Natural killer cell (primary cell): ENCODE measurements at regions not wholly inside any gene's neighbourhood (a gene's known extent, or its start where the extent isn't known, plus 50 kb on each side); places are given as distances from the start of the nearest gene placed in this dataset.

Experiments
- ATAC-seq, 3 donors: fragments of 150-1000 bp in 2 of 3; fragments of 200-7000 bp in 1 of 3; cut with Tn5 transposase; 1 replicate in 1 of 3; 2 replicates in 2 of 3; pipeline ENCODE4 v1.10.0; 2021; ENCODE audit warnings: mild to moderate bottlenecking in 2 of 3, moderate library complexity in 2 of 3
- DNase-seq, 2 donors: peaks; one replicate each; pipeline versions ENCODE4 v3.0.0 to v3.0.0-alpha.2; 2013 to 2021; ENCODE audit warnings: mixed read lengths in 1 of 2
- H3K27ac ChIP-seq: one replicate; pipeline ENCODE4 v1.5.1; 2013; ENCODE audit warnings: mild to moderate bottlenecking, low read length
- H3K27me3 ChIP-seq: one replicate; pipeline ENCODE4 v1.6.1; 2013; ENCODE audit warnings: low read length; ENCODE audit not compliant: control insufficient read depth, insufficient read depth
- H3K36me3 ChIP-seq: one replicate; pipeline ENCODE4 v1.6.1; 2013; ENCODE audit warnings: low read length; ENCODE audit not compliant: control insufficient read depth, insufficient read depth
- H3K4me1 ChIP-seq: one replicate; pipeline ENCODE4 v1.6.1; 2013; ENCODE audit warnings: low read length; ENCODE audit not compliant: control insufficient read depth, insufficient read depth
- H3K4me3 ChIP-seq: one replicate; pipeline ENCODE4 v1.5.1; 2013; ENCODE audit warnings: low read length
- H3K9me3 ChIP-seq: one replicate; pipeline ENCODE4 v1.6.1; 2013; ENCODE audit warnings: low read length; ENCODE audit not compliant: control insufficient read depth, insufficient read depth
- H3K27ac Mint-ChIP-seq, 2 donors: one replicate each; pipeline ENCODE4 v1.8.0; 2022; ENCODE audit warnings: mild to moderate bottlenecking in 2 of 2, mixed read lengths in 2 of 2, moderate library complexity in 1 of 2
- H3K27me3 Mint-ChIP-seq, 2 donors: one replicate each; pipeline ENCODE4 v1.8.0; 2022; ENCODE audit warnings: low read depth in 2 of 2, mixed read lengths in 2 of 2
- H3K36me3 Mint-ChIP-seq: one replicate; pipeline ENCODE4 v1.8.0; 2022; ENCODE audit warnings: mixed read lengths
- H3K4me1 Mint-ChIP-seq, 2 donors: one replicate each; pipeline ENCODE4 v1.8.0; 2022; ENCODE audit warnings: mixed read lengths in 2 of 2
- H3K4me3 Mint-ChIP-seq: one replicate; pipeline ENCODE4 v1.8.0; 2022; ENCODE audit warnings: mild to moderate bottlenecking, moderate library complexity, mixed read lengths
- H3K9me3 Mint-ChIP-seq, 2 donors: one replicate each; pipeline ENCODE4 v1.8.0; 2022; ENCODE audit warnings: mixed read lengths in 2 of 2
- CTCF ChIP-seq: fragments of 200-600 bp; IDR thresholded peaks from one replicate; pipeline ENCODE4 v1.8.0; 2022; ENCODE audit warnings: antibody characterized with exemption
- WGBS: methylation state at CpG from one replicate; pipeline ENCODE4 v1.1.7; 2013; ENCODE audit warnings: missing lambda C conversion rate; ENCODE audit not compliant: insufficient coverage; 5-methylcytosine and 5-hydroxymethylcytosine counted together
- intact Hi-C: fragments of 100-400 bp; cut with micrococcal nuclease; formaldehyde crosslinking; loops from one replicate; pipeline ENCODE4 v1.14.2; 2022

- peaks cover 9% of the 10 kb centered on the region for H3K27me3 ChIP-seq
- peaks cover 3% of the 10 kb centered on the region for H3K4me1 ChIP-seq
- no peaks in the 10 kb centered on the region for H3K9me3 ChIP-seq
- ATAC-seq (no peak), DNase-seq (no peak)
- H3K4me3 ChIP-seq = no peak overlapping the region
- Mint-ChIP-seq H3K27ac (no peak overlapping the region), H3K4me1 (peaks cover 14% of the 10 kb centered on the region in 2 donors), H3K27me3 (peaks cover 26 to 64% of the 10 kb centered on the region in 2 donors), H3K4me3 (no peak overlapping the region), H3K36me3 (no peaks in the 10 kb centered on the region), H3K9me3 (no peaks in the 10 kb centered on the region)
- TF ChIP-seq CTCF = no peak
- H3K36me3 ChIP-seq = no peaks in the 10 kb centered on the region
- intact Hi-C loops = no loop called here
- WGBS = 60% methylated on average over 1 of the region's 2 CpGs
- H3K27ac ChIP-seq = no peak overlapping the region
Observed at GRCh38 chr15:95281470-95281869, 1049.0 kb upstream of the NR2F2 start.

GRCh38 chr15:95284492-95284891 is 1046.0 kb upstream of the NR2F2 start:
- no peak overlapping the region for H3K4me3 ChIP-seq
- no peak for DNase-seq
- H3K9me3 ChIP-seq = no peaks in the 10 kb centered on the region
- no peaks in the 10 kb centered on the region for H3K36me3 ChIP-seq
- ATAC-seq = no peak
- peaks cover 3% of the 10 kb centered on the region for H3K4me1 ChIP-seq
- Mint-ChIP-seq H3K9me3 (no peaks in the 10 kb centered on the region), H3K4me1 (peaks cover 14% of the 10 kb centered on the region in 2 donors), H3K4me3 (peak overlapping the region; percentile 21), H3K27ac (no peak overlapping the region), H3K36me3 (no peaks in the 10 kb centered on the region), H3K27me3 (peaks cover 34 to 74% of the 10 kb centered on the region in 2 donors)
- WGBS = 76% methylated on average over 2 of the region's 4 CpGs
- H3K27me3 ChIP-seq = peaks cover 20% of the 10 kb centered on the region
- no peak for TF ChIP-seq CTCF
- no peak overlapping the region for H3K27ac ChIP-seq
- intact Hi-C loops = no loop called here

- no peak overlapping the region for H3K27ac Mint-ChIP-seq
- H3K4me3 Mint-ChIP-seq = no peak overlapping the region
- no peak for TF ChIP-seq CTCF
- WGBS = 0% methylated on average over 3 of the region's 3 CpGs
- H3K9me3 ChIP-seq = no peaks in the 10 kb centered on the region
- H3K9me3 Mint-ChIP-seq = no peaks in the 10 kb centered on the region
- H3K27me3 ChIP-seq = peaks cover 20% of the 10 kb centered on the region
- no peaks in the 10 kb centered on the region for H3K36me3 Mint-ChIP-seq
- peak in 1 of 3 donors; percentile 67 for ATAC-seq
- peak in 1 of 2 donors; percentile 15 for DNase-seq
- intact Hi-C loops = no loop called here
- H3K4me3 ChIP-seq = no peak overlapping the region
- peaks cover 3% of the 10 kb centered on the region for H3K4me1 ChIP-seq
- H3K36me3 ChIP-seq = no peaks in the 10 kb centered on the region
- H3K27ac ChIP-seq = no peak overlapping the region
- peaks cover 39 to 74% of the 10 kb centered on the region in 2 donors for H3K27me3 Mint-ChIP-seq
- H3K4me1 Mint-ChIP-seq = peaks cover 14% of the 10 kb centered on the region in 2 donors
Observed at GRCh38 chr15:95284933-95285421, 1045.5 kb upstream of the NR2F2 start.

GRCh38 chr15:95286352-95286880 is 1044.1 kb upstream of the NR2F2 start:
- Mint-ChIP-seq H3K9me3 (no peaks in the 10 kb centered on the region), H3K4me1 (peaks cover 14% of the 10 kb centered on the region in 2 donors), H3K36me3 (no peaks in the 10 kb centered on the region), H3K27me3 (peaks cover 40 to 74% of the 10 kb centered on the region in 2 donors), H3K4me3 (no peak overlapping the region), H3K27ac (no peak overlapping the region)
- WGBS = 59% methylated on average over 8 of the region's 10 CpGs
- ATAC-seq (no peak), DNase-seq (no peak)
- peaks cover 3% of the 10 kb centered on the region for H3K4me1 ChIP-seq
- no peaks in the 10 kb centered on the region for H3K36me3 ChIP-seq
- intact Hi-C loops = no loop called here
- H3K27me3 ChIP-seq = peaks cover 20% of the 10 kb centered on the region
- H3K9me3 ChIP-seq = no peaks in the 10 kb centered on the region
- no peak overlapping the region for H3K4me3 ChIP-seq
- no peak overlapping the region for H3K27ac ChIP-seq
- TF ChIP-seq CTCF = no peak
